ENCODE measurements at regions not wholly inside any gene's neighbourhood (a gene's known extent, or its start where the extent isn't known, plus 50 kb on each side); places are given as distances from the start of the nearest gene placed in this dataset.
"Not testable (repeated sequence)": the region's sequence is repeated elsewhere in the genome, so short reads cannot be mapped to it uniquely, and the experiment has no call there.

DNA sequence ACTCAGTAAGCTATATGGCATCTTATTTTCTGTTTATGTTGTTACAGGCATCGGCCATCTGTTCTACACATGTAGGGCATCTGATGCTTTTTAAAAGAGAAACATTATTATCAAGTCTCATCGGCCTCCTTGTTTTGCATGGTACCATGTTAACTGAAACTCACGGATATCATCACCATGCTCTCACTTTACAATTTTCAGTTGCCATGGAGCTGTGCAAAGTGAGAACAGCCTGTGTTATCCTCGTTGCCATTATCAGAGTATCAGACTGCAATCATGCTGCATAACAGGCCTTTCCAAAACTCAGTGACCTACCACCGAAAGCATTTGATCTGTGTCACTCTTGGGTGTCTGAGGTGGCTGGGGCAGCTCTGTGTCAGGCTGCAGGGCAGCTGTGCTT is 110.3 kb downstream of the C17orf67 start:
- Histone ChIP-seq H3K9me3 (no peaks in the 10 kb centered on the region), H3K36me3 (no peaks in the 10 kb centered on the region), H3K27me3 (no peaks in the 10 kb centered on the region), H3K4me1 (no peaks in the 10 kb centered on the region), H3K4me3 (replicated peaks in 1 of 3) (no peak overlapping the region), H3K27ac (no peak overlapping the region)
- no peak for DNase-seq
- 87 to 89% methylated on average over 5 of the region's 5 CpGs for whole genome bisulfite sequencing, 2 donors
- TF ChIP-seq, protein P1, sequence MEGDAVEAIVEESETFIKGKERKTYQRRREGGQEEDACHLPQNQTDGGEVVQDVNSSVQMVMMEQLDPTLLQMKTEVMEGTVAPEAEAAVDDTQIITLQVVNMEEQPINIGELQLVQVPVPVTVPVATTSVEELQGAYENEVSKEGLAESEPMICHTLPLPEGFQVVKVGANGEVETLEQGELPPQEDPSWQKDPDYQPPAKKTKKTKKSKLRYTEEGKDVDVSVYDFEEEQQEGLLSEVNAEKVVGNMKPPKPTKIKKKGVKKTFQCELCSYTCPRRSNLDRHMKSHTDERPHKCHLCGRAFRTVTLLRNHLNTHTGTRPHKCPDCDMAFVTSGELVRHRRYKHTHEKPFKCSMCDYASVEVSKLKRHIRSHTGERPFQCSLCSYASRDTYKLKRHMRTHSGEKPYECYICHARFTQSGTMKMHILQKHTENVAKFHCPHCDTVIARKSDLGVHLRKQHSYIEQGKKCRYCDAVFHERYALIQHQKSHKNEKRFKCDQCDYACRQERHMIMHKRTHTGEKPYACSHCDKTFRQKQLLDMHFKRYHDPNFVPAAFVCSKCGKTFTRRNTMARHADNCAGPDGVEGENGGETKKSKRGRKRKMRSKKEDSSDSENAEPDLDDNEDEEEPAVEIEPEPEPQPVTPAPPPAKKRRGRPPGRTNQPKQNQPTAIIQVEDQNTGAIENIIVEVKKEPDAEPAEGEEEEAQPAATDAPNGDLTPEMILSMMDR (IDR thresholded peaks at IDR 0.05): no peak
- TF ChIP-seq POLR2A (IDR thresholded peaks at IDR 0.05): no peak
- intact Hi-C loops (cut with DNase I): loop anchor here (10.0 kb wide), 1 partner anchor 809 kb away; no protein-coding TSS in a partner anchor

DNA sequence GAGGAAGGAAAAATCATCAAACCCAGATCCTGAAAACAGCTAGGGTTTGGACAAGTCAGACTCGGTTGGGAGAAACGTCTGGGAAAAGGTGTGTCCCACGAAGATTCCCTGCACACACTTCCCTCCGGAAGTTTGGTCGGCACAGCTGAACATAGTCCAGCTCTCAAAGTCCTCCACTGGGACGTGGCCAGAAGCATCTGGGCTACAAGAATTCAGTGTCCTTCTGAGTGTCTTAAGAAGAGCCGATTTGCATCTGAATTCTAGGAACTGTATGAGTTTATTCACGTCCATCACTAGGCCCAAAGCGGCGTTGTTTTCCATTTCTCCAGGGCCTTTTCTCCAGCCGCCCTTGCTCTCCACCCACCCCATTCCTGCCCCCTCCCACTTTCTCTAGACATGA is 109.1 kb downstream of the C17orf67 start:
- intact Hi-C loops (cut with DNase I): loop anchor here (10.0 kb wide), 1 partner anchor 810 kb away; no protein-coding TSS in a partner anchor
- H3K27ac ChIP-seq: no peak overlapping the region
- DNase-seq: no peak
- no peaks in the 10 kb centered on the region for H3K9me3 ChIP-seq
- H3K4me3 ChIP-seq (replicated peaks in 1 of 3): no peak overlapping the region
- no peaks in the 10 kb centered on the region for H3K27me3 ChIP-seq
- H3K4me1 ChIP-seq: no peaks in the 10 kb centered on the region
- WGBS, 2 donors: 69 to 82% methylated on average over 11 of the region's 11 CpGs
- TF ChIP-seq POLR2A (IDR thresholded peaks at IDR 0.05): no peak
- TF ChIP-seq, protein P1 (IDR thresholded peaks at IDR 0.05): no peak
- H3K36me3 ChIP-seq: no peaks in the 10 kb centered on the region

DNA sequence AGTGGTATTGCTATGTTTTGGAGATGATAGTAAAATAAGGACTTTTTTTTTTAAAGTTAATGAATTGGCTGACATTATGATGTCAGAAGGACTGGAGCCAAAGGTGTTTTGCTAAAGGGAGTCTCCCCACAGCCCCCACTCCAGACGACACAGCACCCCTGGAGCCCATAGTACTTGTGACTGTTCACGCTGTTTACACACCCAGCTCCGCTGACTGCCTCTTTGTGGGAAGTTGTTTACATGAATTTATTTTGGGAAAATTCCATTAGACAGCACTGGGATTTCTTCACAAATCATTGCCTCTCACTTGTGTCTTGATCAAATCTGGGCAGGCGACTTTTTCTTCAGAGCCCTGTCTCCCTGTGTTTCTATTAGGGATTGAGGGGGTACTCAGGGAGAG is 108.6 kb downstream of the C17orf67 start:
- intact Hi-C loops (cut with DNase I): loop anchor here (10.0 kb wide), 1 partner anchor 810 kb away; no protein-coding TSS in a partner anchor
- WGBS, 2 donors: 67 to 69% methylated on average over 4 of the region's 4 CpGs
- TF ChIP-seq, protein P1 (IDR thresholded peaks at IDR 0.05): no peak
- TF ChIP-seq POLR2A (IDR thresholded peaks at IDR 0.05): no peak
- H3K9me3 ChIP-seq: no peaks in the 10 kb centered on the region
- H3K27me3 ChIP-seq: no peaks in the 10 kb centered on the region
- no peaks in the 10 kb centered on the region for H3K4me1 ChIP-seq
- no peak overlapping the region for H3K4me3 ChIP-seq (replicated peaks in 1 of 3)
- no peak for DNase-seq
- H3K27ac ChIP-seq: no peak overlapping the region
- H3K36me3 ChIP-seq: no peaks in the 10 kb centered on the region

DNA sequence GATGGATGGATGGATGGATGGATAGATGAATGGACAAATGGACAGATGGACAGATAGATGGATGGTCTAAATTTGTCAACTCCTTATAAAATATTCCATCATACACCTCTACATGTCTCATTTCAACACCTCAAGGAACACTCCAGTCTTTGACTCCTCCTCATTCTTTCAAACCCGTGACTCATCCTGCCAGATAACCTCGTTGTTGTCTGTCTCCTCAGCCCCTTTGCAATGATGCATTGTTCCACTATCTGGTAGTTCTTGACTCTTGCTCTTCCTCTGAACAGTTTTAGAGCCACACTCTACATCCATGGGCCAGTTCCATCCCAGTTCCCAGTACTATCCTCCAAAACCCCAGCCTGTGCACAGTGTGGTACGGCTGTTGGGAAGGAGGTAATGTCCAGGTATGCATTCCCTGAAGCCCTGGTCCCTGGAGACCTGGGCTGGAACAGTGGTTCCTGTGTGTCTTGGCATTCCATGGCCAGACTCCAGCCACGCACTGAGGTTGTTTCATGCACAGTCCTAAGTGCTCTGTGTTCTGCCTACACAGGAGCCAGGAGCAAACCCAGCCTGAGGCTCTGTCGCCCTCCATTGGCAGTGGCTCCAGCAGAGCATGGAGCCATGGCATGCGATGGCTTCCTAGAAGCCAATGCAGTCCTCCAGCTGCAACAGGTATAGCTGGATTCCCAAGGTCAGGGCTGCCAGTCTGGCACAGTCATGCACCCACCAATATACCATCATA is 105.7 kb downstream of the C17orf67 start:
- no peaks in the 10 kb centered on the region for H3K36me3 ChIP-seq
- DNase-seq: no peak
- H3K9me3 ChIP-seq: no peaks in the 10 kb centered on the region
- H3K27me3 ChIP-seq: no peaks in the 10 kb centered on the region
- no peaks in the 10 kb centered on the region for H3K4me1 ChIP-seq
- H3K27ac ChIP-seq: no peak overlapping the region
- intact Hi-C loops (cut with DNase I): loop anchor here (10.0 kb wide), 1 partner anchor 813 kb away; no protein-coding TSS in a partner anchor
- 69 to 84% methylated on average over 6 of the region's 6 CpGs for WGBS, 2 donors
- TF ChIP-seq POLR2A (IDR thresholded peaks at IDR 0.05): no peak
- TF ChIP-seq, protein P1 (IDR thresholded peaks at IDR 0.05): no peak
- no peak overlapping the region for H3K4me3 ChIP-seq (replicated peaks in 1 of 3)

- H3K4me3 ChIP-seq (replicated peaks in 1 of 3); H3K27me3 ChIP-seq; H3K4me1 ChIP-seq; DNase-seq; intact Hi-C loops (cut with DNase I); H3K27ac ChIP-seq; H3K36me3 ChIP-seq; H3K9me3 ChIP-seq: not testable (repeated sequence)
- WGBS, 2 donors: 87 to 89% methylated on average over 5 of the region's 5 CpGs
Observed at GRCh38 chr17:56731096-56731495, 102.6 kb downstream of the C17orf67 start.

Data from thyroid gland (tissue), 4 donors.